WTC11 (cell line): ENCODE measurements at regions not wholly inside any gene's neighbourhood (a gene's known extent, or its start where the extent isn't known, plus 50 kb on each side); places are given as distances from the start of the nearest gene placed in this dataset.

ENCODE experiments used
- ATAC-seq: fragments of 200-7000 bp; cut with Tn5 transposase; 2 replicates; pipeline ENCODE4 v1.10.0; 2021; ENCODE audit warnings: mild to moderate bottlenecking, moderate library complexity
- CTCF ChIA-PET: fragments of 300-600 bp; sonication (Branson Sonifier 250); formaldehyde crosslinking; loops from one replicate; lab custom pipeline; 2021; ENCODE audit warnings: antibody characterized with exemption; lab: Charles Lee
- POLR2A ChIA-PET: fragments of 350-600 bp; sonication (Branson Sonifier 250); formaldehyde crosslinking; loops from one replicate; lab custom pipeline; 2021; ENCODE audit warnings: antibody characterized with exemption; lab: Charles Lee
- DNase-seq: peaks from one replicate; pipeline ENCODE4 v3.0.0; 2021; ENCODE audit warnings: low spot score
- H3K27ac Mint-ChIP-seq: 2 replicates; pipeline ENCODE4 v1.8.0; 2021; ENCODE audit warnings: mixed read lengths
- H3K27me3 Mint-ChIP-seq: 2 replicates; pipeline ENCODE4 v1.8.0; 2021; ENCODE audit warnings: low read depth, mild to moderate bottlenecking, moderate library complexity, mixed read lengths
- H3K36me3 Mint-ChIP-seq: 2 replicates; pipeline ENCODE4 v1.8.0; 2021; ENCODE audit warnings: mixed read lengths
- H3K4me1 Mint-ChIP-seq: 2 replicates; pipeline ENCODE4 v1.8.0; 2022; ENCODE audit warnings: mixed read lengths
- H3K4me3 Mint-ChIP-seq: 2 replicates; pipeline ENCODE4 v1.8.0; 2021; ENCODE audit warnings: mild to moderate bottlenecking, moderate library complexity, mixed read lengths
- H3K9me3 Mint-ChIP-seq: 2 replicates; pipeline ENCODE4 v1.8.0; 2021; ENCODE audit warnings: mixed read lengths
- ATF1 ChIP-seq: sonication (generic); formaldehyde crosslinking; IDR thresholded peaks from 2 replicates; pipeline ENCODE4 v1.8.1; 2023; ENCODE audit warnings: mild to moderate bottlenecking, moderate library complexity, missing genetic modification reagents
- CBFB ChIP-seq: sonication (generic); formaldehyde crosslinking; IDR thresholded peaks from 2 replicates; pipeline ENCODE4 v1.8.1; 2022; ENCODE audit warnings: mild to moderate bottlenecking, low read depth, missing genetic modification reagents
- EMX1 ChIP-seq: fragments of 250-450 bp; sonication (Bioruptor Pico); IDR thresholded peaks from 2 replicates; pipeline ENCODE4 v1.8.0; 2021; ENCODE audit warnings: mild to moderate bottlenecking
- ESRRA ChIP-seq: sonication (generic); formaldehyde crosslinking; IDR thresholded peaks from 2 replicates; pipeline ENCODE4 v1.8.1; 2022; ENCODE audit warnings: mild to moderate bottlenecking, missing genetic modification reagents, borderline replicate concordance
- FOXJ3 ChIP-seq: sonication (generic); formaldehyde crosslinking; IDR thresholded peaks from 2 replicates; pipeline ENCODE4 v1.9.0; 2021; ENCODE audit warnings: missing genetic modification reagents, mild to moderate bottlenecking, borderline replicate concordance
- HMGA2 ChIP-seq: fragments of 250-450 bp; sonication (Bioruptor Pico); IDR thresholded peaks from 2 replicates; pipeline ENCODE4 v1.4.0; 2021; ENCODE audit warnings: mild to moderate bottlenecking, moderate library complexity
- MYBL2 ChIP-seq: sonication (generic); formaldehyde crosslinking; IDR thresholded peaks from 2 replicates; pipeline ENCODE4 v1.8.1; 2023; ENCODE audit warnings: mild to moderate bottlenecking, moderate library complexity, missing genetic modification reagents
- NFATC4 ChIP-seq: fragments of 250-450 bp; sonication (Bioruptor Pico); IDR thresholded peaks from 2 replicates; pipeline ENCODE4 v1.9.0; 2021; ENCODE audit warnings: mild to moderate bottlenecking
- NFE2L1 ChIP-seq: sonication (generic); formaldehyde crosslinking; IDR thresholded peaks from 2 replicates; pipeline ENCODE4 v1.8.1; 2023; ENCODE audit warnings: missing genetic modification reagents
- NR3C1 ChIP-seq: sonication (generic); formaldehyde crosslinking; conservative IDR thresholded peaks from 2 replicates; pipeline ENCODE4 v1.8.1; 2023; ENCODE audit warnings: low read depth, mild to moderate bottlenecking, missing genetic modification reagents
- OVOL2 ChIP-seq: fragments of 250-450 bp; sonication (Bioruptor Pico); IDR thresholded peaks from 2 replicates; pipeline ENCODE4 v1.9.0; 2021; ENCODE audit warnings: mild to moderate bottlenecking, borderline replicate concordance
- PRRX2 ChIP-seq: fragments of 250-450 bp; sonication (Bioruptor Pico); IDR thresholded peaks from 2 replicates; pipeline ENCODE4 v1.8.0; 2021; ENCODE audit warnings: mild to moderate bottlenecking
- RORB ChIP-seq: fragments of 250-450 bp; sonication (Bioruptor Pico); IDR thresholded peaks from 2 replicates; pipeline ENCODE4 v1.9.0; 2021; ENCODE audit warnings: mild to moderate bottlenecking
- SP1 ChIP-seq: sonication (generic); formaldehyde crosslinking; conservative IDR thresholded peaks from 2 replicates; pipeline ENCODE4 v1.8.1; 2022; ENCODE audit warnings: missing genetic modification reagents
- TP53 ChIP-seq: sonication (generic); formaldehyde crosslinking; IDR thresholded peaks from 2 replicates; pipeline ENCODE4 v1.8.1; 2023; ENCODE audit warnings: mild to moderate bottlenecking, missing genetic modification reagents
- ZNF138 ChIP-seq: sonication (generic); formaldehyde crosslinking; conservative IDR thresholded peaks from 2 replicates; pipeline ENCODE4 v1.8.1; 2022; ENCODE audit warnings: mild to moderate bottlenecking, moderate library complexity, missing genetic modification reagents
- TF ChIP-seq, protein P1 (sequence below): sonication (generic); formaldehyde crosslinking; IDR thresholded peaks from 2 replicates; pipeline ENCODE4 v1.8.0; 2022; ENCODE audit warnings: mild to moderate bottlenecking, missing genetic modification reagents
- TF ChIP-seq, protein P2 (sequence below): sonication (generic); formaldehyde crosslinking; IDR thresholded peaks from 2 replicates; pipeline ENCODE4 v1.8.1; 2023; ENCODE audit warnings: mild to moderate bottlenecking, missing genetic modification reagents
- TF ChIP-seq, protein P3 (sequence below): sonication (generic); formaldehyde crosslinking; IDR thresholded peaks from 2 replicates; pipeline ENCODE4 v1.8.1; 2023; ENCODE audit warnings: mild to moderate bottlenecking, moderate library complexity, missing genetic modification reagents
- TF ChIP-seq, protein P4 (sequence below): sonication (generic); formaldehyde crosslinking; IDR thresholded peaks from 2 replicates; pipeline ENCODE4 v1.8.1; 2023; ENCODE audit warnings: mild to moderate bottlenecking, missing genetic modification reagents, moderate library complexity
- TF ChIP-seq, protein P5 (sequence below): fragments of 250-450 bp; sonication (Bioruptor Pico); conservative IDR thresholded peaks from 2 replicates; pipeline ENCODE4 v1.9.0; 2021; ENCODE audit warnings: mild to moderate bottlenecking
- TF ChIP-seq, protein P6 (sequence below): sonication (generic); formaldehyde crosslinking; conservative IDR thresholded peaks from 2 replicates; pipeline ENCODE4 v1.8.1; 2022; ENCODE audit warnings: mild to moderate bottlenecking, missing genetic modification reagents
- TF ChIP-seq, protein P7 (sequence below): sonication (generic); formaldehyde crosslinking; IDR thresholded peaks from 2 replicates; pipeline ENCODE4 v1.8.1; 2022; ENCODE audit warnings: mild to moderate bottlenecking, missing genetic modification reagents, moderate library complexity, borderline replicate concordance

DNA sequence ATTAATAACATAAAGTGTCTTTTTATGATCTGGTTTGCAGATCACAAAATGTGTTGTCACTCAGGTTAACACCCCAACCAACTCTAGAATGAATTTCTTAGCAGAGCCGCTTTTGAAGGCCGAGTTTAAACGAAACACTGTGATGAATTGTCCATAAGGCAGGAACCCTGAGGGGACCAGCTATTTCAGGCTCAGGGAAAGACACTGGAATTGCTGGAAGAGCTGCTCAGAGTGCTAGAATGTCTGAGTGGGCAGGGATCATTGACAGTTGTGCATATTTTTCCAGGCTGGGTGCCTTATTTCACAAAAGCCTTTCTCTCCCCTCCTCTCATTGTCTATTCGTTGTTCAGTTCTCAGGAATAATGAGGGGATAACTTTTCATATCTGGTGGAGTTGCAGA is 68.7 kb upstream of the PRKG1 start:
- DNase-seq = no peak
- Mint-ChIP-seq H3K4me3 (no peak overlapping the region), H3K27me3 (no peaks in the 10 kb centered on the region), H3K4me1 (peaks cover 30% of the 10 kb centered on the region), H3K9me3 (peaks cover 6% of the 10 kb centered on the region), H3K36me3 (no peaks in the 10 kb centered on the region), H3K27ac (no peak overlapping the region)
- TF ChIP-seq HMGA2 = no peak
- TF ChIP-seq, protein P1, sequence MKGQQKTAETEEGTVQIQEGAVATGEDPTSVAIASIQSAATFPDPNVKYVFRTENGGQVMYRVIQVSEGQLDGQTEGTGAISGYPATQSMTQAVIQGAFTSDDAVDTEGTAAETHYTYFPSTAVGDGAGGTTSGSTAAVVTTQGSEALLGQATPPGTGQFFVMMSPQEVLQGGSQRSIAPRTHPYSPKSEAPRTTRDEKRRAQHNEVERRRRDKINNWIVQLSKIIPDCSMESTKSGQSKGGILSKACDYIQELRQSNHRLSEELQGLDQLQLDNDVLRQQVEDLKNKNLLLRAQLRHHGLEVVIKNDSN (CRISPR knock-in tag) = no peak
- TF ChIP-seq ATF1 = no peak
- TF ChIP-seq FOXJ3 = no peak
- no peak for TF ChIP-seq EMX1 (CRISPR knock-in tag)
- TF ChIP-seq TP53 (CRISPR knock-in tag) = no peak
- TF ChIP-seq ESRRA = no peak
- TF ChIP-seq, protein P2, sequence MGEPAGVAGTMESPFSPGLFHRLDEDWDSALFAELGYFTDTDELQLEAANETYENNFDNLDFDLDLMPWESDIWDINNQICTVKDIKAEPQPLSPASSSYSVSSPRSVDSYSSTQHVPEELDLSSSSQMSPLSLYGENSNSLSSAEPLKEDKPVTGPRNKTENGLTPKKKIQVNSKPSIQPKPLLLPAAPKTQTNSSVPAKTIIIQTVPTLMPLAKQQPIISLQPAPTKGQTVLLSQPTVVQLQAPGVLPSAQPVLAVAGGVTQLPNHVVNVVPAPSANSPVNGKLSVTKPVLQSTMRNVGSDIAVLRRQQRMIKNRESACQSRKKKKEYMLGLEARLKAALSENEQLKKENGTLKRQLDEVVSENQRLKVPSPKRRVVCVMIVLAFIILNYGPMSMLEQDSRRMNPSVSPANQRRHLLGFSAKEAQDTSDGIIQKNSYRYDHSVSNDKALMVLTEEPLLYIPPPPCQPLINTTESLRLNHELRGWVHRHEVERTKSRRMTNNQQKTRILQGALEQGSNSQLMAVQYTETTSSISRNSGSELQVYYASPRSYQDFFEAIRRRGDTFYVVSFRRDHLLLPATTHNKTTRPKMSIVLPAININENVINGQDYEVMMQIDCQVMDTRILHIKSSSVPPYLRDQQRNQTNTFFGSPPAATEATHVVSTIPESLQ (CRISPR knock-in tag) = no peak
- no peak for TF ChIP-seq MYBL2 (CRISPR knock-in tag)
- no peak for TF ChIP-seq SP1 (CRISPR knock-in tag)
- no peak for ATAC-seq
- ChIA-PET POLR2A (no interaction called here), CTCF (interaction anchor here (0.8 to 1.1 kb wide), 3 partner anchors 26 to 417 kb away, joined by 3 to 6 read pairs (median 3); no protein-coding TSS in a partner anchor)

DNA sequence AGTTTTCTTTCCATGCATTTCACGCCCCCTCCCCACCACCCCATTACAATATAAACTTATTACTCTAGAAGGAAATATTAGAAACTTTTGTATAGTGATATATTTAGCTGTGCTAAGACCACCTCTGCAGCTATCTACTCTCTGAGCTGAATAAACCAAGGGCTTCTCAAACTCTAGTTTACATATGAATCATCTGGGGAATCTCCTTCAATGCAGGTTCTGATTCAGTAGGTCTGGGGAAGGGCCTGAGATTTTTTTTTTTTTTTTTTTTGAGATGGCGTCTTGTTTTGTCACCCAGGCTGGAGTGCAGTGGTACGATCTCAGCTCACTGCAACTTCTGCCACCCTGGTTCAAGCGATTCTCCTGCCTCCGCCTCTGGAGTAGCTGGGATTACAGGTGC is 67.6 kb upstream of the PRKG1 start:
- ChIA-PET CTCF (interaction anchor here (0.7 to 1.4 kb wide), 4 partner anchors 58 to 979 kb away, joined by 3 to 6 read pairs (median 3); partner anchors contain the start of gene PRKG1), POLR2A (interaction anchor here (0.7 kb wide), 1 partner anchor 601 kb away, joined by 4 read pairs; no protein-coding TSS in a partner anchor)
- no peak for DNase-seq
- H3K36me3 Mint-ChIP-seq = peaks cover 2% of the 10 kb centered on the region
- H3K4me1 Mint-ChIP-seq = peaks cover 27% of the 10 kb centered on the region
- no peak for TF ChIP-seq ZNF138 (CRISPR knock-in tag)
- TF ChIP-seq, protein P3, sequence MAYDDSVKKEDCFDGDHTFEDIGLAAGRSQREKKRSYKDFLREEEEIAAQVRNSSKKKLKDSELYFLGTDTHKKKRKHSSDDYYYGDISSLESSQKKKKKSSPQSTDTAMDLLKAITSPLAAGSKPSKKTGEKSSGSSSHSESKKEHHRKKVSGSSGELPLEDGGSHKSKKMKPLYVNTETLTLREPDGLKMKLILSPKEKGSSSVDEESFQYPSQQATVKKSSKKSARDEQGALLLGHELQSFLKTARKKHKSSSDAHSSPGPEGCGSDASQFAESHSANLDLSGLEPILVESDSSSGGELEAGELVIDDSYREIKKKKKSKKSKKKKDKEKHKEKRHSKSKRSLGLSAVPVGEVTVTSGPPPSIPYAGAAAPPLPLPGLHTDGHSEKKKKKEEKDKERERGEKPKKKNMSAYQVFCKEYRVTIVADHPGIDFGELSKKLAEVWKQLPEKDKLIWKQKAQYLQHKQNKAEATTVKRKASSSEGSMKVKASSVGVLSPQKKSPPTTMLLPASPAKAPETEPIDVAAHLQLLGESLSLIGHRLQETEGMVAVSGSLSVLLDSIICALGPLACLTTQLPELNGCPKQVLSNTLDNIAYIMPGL (CRISPR knock-in tag) = no peak
- TF ChIP-seq, protein P4, sequence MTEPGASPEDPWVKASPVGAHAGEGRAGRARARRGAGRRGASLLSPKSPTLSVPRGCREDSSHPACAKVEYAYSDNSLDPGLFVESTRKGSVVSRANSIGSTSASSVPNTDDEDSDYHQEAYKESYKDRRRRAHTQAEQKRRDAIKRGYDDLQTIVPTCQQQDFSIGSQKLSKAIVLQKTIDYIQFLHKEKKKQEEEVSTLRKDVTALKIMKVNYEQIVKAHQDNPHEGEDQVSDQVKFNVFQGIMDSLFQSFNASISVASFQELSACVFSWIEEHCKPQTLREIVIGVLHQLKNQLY (CRISPR knock-in tag) = no peak
- TF ChIP-seq NFATC4 = no peak
- TF ChIP-seq, protein P5, sequence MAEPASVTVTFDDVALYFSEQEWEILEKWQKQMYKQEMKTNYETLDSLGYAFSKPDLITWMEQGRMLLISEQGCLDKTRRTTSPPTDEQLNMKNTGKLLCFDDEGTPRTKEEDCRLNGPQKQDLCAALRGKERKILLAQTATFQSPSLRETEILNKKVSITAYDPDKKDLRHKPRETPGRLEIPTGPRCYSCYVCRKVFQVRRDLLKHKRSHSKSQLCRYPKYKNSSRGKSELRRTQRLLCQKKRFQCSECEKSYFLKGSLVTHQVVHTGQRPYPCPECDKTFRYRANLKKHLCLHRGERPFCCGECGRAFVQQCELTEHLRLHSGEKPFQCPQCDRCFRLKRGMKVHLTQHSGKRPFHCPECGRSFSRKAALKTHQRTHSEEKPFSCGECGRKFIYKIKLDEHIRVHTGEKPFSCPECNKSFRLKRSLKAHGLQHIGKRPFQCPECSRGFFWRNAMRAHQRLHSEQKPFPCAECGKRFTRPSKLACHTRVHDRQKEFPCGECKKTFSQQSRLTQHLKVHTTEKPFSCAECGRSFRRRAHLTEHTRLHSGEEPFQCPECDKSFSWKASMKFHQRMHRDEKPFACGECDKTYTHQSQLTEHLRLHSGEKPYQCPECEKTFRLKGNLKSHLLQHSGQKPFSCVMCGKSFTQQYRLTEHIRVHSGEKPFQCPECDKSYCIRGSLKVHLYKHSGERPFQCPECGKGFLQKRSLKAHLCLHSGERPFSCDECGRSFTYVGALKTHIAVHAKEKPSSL = no peak
- no peak overlapping the region for H3K4me3 Mint-ChIP-seq
- H3K9me3 Mint-ChIP-seq = peaks cover 9% of the 10 kb centered on the region
- ATAC-seq = peak; percentile 83
- H3K27me3 Mint-ChIP-seq = no peaks in the 10 kb centered on the region
- no peak overlapping the region for H3K27ac Mint-ChIP-seq

DNA sequence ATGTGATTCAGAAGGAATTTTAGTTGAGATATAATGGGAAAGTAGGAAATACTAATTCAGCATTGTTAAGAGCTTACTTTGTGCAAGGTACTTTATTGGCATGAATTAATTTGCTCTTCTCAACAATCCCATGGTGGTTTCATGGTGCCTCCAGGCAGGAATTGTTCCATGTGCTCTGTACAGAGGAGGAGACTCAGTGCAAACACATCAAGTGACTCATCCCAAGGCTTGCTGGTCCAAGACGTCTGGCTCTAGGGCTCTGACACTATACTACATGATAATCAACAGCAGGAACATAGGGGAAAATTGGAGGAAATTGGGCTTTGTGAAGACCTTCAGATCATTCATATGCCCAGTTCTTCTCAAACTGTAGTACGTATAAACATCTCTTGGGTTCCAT is 66.5 kb upstream of the PRKG1 start:
- Mint-ChIP-seq H3K27me3 (no peaks in the 10 kb centered on the region), H3K36me3 (peaks cover 5% of the 10 kb centered on the region), H3K4me1 (peaks cover 27% of the 10 kb centered on the region), H3K27ac (no peak overlapping the region), H3K9me3 (peaks cover 18% of the 10 kb centered on the region), H3K4me3 (no peak overlapping the region)
- ChIA-PET CTCF (interaction anchor here (1.4 to 2.5 kb wide), 2 partner anchors 24 to 67 kb away, joined by 3 to 7 read pairs; partner anchors contain the start of gene PRKG1), POLR2A (no interaction called here)
- no peak for DNase-seq
- no peak for ATAC-seq
- TF ChIP-seq OVOL2 (CRISPR knock-in tag) = no peak
- no peak for TF ChIP-seq NFE2L1
- no peak for TF ChIP-seq FOXJ3
- TF ChIP-seq, protein P6, sequence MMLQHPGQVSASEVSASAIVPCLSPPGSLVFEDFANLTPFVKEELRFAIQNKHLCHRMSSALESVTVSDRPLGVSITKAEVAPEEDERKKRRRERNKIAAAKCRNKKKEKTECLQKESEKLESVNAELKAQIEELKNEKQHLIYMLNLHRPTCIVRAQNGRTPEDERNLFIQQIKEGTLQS (CRISPR knock-in tag) = no peak
- TF ChIP-seq, protein P1 (CRISPR knock-in tag) = no peak
- TF ChIP-seq CBFB (CRISPR knock-in tag) = no peak
- no peak for TF ChIP-seq PRRX2 (CRISPR knock-in tag)
- TF ChIP-seq, protein P7, sequence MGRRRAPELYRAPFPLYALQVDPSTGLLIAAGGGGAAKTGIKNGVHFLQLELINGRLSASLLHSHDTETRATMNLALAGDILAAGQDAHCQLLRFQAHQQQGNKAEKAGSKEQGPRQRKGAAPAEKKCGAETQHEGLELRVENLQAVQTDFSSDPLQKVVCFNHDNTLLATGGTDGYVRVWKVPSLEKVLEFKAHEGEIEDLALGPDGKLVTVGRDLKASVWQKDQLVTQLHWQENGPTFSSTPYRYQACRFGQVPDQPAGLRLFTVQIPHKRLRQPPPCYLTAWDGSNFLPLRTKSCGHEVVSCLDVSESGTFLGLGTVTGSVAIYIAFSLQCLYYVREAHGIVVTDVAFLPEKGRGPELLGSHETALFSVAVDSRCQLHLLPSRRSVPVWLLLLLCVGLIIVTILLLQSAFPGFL (CRISPR knock-in tag) = no peak
- no peak for TF ChIP-seq RORB (CRISPR knock-in tag)
- no peak for TF ChIP-seq NR3C1 (CRISPR knock-in tag)
